T-helper 17 cell (primary cell): ENCODE measurements at regions not wholly inside any gene's neighbourhood (a gene's known extent, or its start where the extent isn't known, plus 50 kb on each side); places are given as distances from the start of the nearest gene placed in this dataset.
A peak's percentile ranks its signal among the peaks of the same experiment; 100 is the strongest.
"Not testable (repeated sequence)": the region's sequence is repeated elsewhere in the genome, so short reads cannot be mapped to it uniquely, and the experiment has no call there.

Source experiments
- ATAC-seq: fragments of 150-1000 bp; cut with Tn5 transposase; 2 replicates; pipeline ENCODE4 v1.10.0; 2021; ENCODE audit warnings: mild to moderate bottlenecking, moderate library complexity
- DNase-seq, 3 donors: peaks; one replicate each; pipeline versions ENCODE4 v3.0.0 to v3.0.0-alpha.2; 2020 to 2021
- H3K9me3 ChIP-seq: one replicate; pipeline ENCODE4 v1.7.0; 2013; ENCODE audit warnings: low read length, mild to moderate bottlenecking; ENCODE audit not compliant: control insufficient read depth, poor library complexity, severe bottlenecking
- H3K27ac Mint-ChIP-seq: one replicate; pipeline ENCODE4 v1.8.0; 2022; ENCODE audit warnings: mild to moderate bottlenecking, moderate library complexity, mixed read lengths
- H3K27me3 Mint-ChIP-seq: one replicate; pipeline ENCODE4 v1.8.0; 2022; ENCODE audit warnings: mixed read lengths
- H3K36me3 Mint-ChIP-seq: one replicate; pipeline ENCODE4 v1.8.0; 2022; ENCODE audit warnings: low read depth, mixed read lengths
- H3K4me1 Mint-ChIP-seq: one replicate; pipeline ENCODE4 v1.8.0; 2022; ENCODE audit warnings: mild to moderate bottlenecking, mixed read lengths
- H3K4me3 Mint-ChIP-seq: one replicate; pipeline ENCODE4 v1.8.0; 2022; ENCODE audit warnings: mild to moderate bottlenecking, moderate library complexity, mixed read lengths

DNA sequence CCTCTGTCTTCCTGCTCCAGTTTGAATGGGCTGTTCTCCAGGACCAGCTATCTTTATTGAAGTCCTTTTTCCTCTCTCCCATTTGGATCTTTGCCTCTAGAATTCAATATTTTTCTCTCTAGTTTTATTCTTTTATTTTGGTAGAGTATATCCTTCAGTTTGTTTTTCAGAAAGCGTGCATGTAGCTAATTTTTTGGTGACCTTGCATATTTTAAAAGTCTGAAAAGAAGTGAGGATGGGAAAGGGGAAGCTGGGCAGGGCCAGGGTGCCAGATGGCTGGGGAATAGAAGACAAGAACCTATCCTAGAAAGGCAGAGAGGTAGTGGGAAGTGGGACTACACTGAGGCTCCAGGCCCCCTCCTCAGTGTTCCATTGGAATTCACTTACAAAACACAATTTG is 95.0 kb upstream of the ZBED5 start:
- H3K4me1 Mint-ChIP-seq: no peaks in the 10 kb centered on the region

DNA sequence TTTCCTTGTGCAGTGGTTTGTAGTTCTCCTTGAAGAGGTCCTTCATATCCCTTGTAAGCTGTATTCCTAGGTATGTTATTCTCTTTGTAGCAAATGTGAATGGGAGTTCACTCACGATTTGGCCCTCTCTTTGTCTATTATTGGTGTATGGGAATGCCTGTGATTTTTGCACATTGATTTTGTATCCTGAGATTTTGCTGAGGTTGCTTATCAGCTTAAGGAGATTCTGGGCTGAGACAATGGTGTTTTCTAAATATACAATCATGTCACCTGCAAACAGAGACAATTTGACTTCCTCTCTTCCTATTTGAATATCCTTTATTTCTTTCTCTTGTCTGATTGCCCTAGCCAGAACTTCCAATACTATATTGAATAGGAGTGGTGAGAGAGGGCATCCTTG is 90.1 kb upstream of the ZBED5 start:
- H3K4me1 Mint-ChIP-seq, H3K9me3 ChIP-seq, H3K4me3 Mint-ChIP-seq, DNase-seq, H3K27ac Mint-ChIP-seq, ATAC-seq, H3K36me3 Mint-ChIP-seq: not testable (repeated sequence)
- peaks cover 30% of the 10 kb centered on the region for H3K27me3 Mint-ChIP-seq

More for the DNA sequence above, 95.0 kb upstream of the ZBED5 start:
- DNase-seq: no peak
- Mint-ChIP-seq H3K27me3 (peaks cover 51% of the 10 kb centered on the region), H3K27ac (no peak overlapping the region), H3K36me3 (peaks cover 4% of the 10 kb centered on the region), H3K4me3 (no peak overlapping the region)
- no peak for ATAC-seq
- no peaks in the 10 kb centered on the region for H3K9me3 ChIP-seq

DNA sequence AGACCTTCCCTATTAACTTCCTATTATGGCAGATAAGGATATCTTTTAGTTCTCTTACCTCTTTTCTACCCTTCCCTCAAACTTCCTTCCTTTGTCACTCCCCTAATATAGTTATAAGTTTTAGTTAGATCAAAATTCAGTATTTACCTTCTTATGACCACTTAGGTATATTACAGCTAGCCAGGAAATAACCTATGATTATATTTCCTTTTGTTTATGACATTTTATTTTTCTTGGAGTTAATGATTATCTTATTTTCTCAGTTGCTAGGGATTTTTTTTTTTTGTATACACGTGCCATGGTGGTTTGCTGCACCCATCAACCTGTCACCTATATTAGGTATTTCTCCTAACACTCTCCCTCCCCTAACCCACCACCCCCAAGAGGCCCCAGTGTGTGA is 88.2 kb upstream of the ZBED5 start:
- peaks cover 24% of the 10 kb centered on the region for H3K27me3 Mint-ChIP-seq
- H3K4me1 Mint-ChIP-seq: no peaks in the 10 kb centered on the region
- no peak overlapping the region for H3K4me3 Mint-ChIP-seq
- DNase-seq (no peak), ATAC-seq (no peak)
- H3K9me3 ChIP-seq: no peaks in the 10 kb centered on the region
- peaks cover 4% of the 10 kb centered on the region for H3K36me3 Mint-ChIP-seq
- H3K27ac Mint-ChIP-seq: no peak overlapping the region

DNA sequence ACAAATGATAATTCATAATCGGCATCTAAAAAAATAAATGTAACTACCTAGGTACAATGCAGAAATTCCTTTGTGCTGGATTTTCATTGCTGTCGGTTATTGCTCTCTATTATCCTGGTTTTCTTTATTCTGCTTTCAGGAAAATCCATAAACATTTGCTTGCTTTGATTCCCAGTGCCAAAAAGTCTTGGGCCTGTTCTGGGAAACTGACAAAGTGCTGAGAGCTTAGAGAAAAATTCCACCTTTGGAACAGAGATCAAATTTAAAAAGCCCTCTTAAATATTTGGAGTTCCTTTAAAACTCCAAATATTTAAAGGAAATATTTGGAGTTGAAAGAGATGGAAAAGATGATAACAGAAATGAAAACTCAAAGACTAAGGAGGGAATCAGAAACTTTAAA is 87.3 kb upstream of the ZBED5 start:
- peaks cover 4% of the 10 kb centered on the region for H3K36me3 Mint-ChIP-seq
- no peak overlapping the region for H3K27ac Mint-ChIP-seq
- H3K9me3 ChIP-seq: no peaks in the 10 kb centered on the region
- no peaks in the 10 kb centered on the region for H3K4me1 Mint-ChIP-seq
- H3K4me3 Mint-ChIP-seq: no peak overlapping the region
- DNase-seq (no peak), ATAC-seq (no peak)
- peaks cover 18% of the 10 kb centered on the region for H3K27me3 Mint-ChIP-seq

DNA sequence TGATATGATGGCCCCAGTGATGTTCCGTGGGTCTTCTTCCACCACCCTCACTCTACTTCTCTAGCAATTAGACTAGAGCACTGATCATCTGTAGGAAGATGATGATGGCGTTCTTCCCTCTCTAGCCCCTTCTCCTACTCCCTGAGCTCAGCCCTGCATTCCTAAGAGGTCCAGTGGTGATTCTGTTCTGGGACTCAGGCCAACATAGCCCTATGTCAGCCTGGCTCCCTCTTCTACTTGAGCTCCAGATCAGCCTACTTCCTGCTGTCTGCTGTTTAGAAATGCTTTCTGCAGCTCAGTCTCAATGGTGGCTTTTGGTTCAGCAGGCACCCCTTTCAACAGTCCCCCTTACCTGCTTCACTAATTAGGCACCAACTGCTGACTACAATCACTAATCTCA is 86.1 kb upstream of the ZBED5 start:
- DNase-seq: no peak
- no peak overlapping the region for H3K4me3 Mint-ChIP-seq
- peaks cover 3% of the 10 kb centered on the region for H3K36me3 Mint-ChIP-seq
- H3K4me1 Mint-ChIP-seq: no peaks in the 10 kb centered on the region
- ATAC-seq: no peak
- no peak overlapping the region for H3K27ac Mint-ChIP-seq
- peaks cover 19% of the 10 kb centered on the region for H3K27me3 Mint-ChIP-seq
- no peaks in the 10 kb centered on the region for H3K9me3 ChIP-seq

DNA sequence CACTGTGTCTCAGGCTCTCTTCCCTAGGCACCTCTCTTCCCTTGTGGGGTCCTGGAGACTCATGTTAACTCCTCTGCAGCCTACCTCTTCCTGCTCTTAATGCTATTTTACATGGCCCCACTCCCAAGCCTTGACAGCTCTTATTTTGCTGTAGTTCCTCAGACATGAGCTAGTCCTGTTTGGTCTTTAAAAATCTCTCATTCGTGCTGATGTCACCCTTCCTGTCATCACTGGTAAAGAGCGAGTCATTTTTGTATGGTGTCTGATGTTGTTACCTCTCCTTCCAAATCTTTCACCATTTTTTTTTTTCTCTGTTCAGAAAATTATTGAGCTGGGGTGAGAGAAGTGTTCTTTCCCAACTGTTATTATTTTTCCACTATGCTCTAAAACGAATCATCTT is 84.8 kb upstream of the ZBED5 start:
- ATAC-seq: no peak
- no peaks in the 10 kb centered on the region for H3K36me3 Mint-ChIP-seq
- no peaks in the 10 kb centered on the region for H3K9me3 ChIP-seq
- H3K4me1 Mint-ChIP-seq: no peaks in the 10 kb centered on the region
- H3K27ac Mint-ChIP-seq: no peak overlapping the region
- H3K4me3 Mint-ChIP-seq: no peak overlapping the region
- DNase-seq: no peak
- H3K27me3 Mint-ChIP-seq: peaks cover 7% of the 10 kb centered on the region

DNA sequence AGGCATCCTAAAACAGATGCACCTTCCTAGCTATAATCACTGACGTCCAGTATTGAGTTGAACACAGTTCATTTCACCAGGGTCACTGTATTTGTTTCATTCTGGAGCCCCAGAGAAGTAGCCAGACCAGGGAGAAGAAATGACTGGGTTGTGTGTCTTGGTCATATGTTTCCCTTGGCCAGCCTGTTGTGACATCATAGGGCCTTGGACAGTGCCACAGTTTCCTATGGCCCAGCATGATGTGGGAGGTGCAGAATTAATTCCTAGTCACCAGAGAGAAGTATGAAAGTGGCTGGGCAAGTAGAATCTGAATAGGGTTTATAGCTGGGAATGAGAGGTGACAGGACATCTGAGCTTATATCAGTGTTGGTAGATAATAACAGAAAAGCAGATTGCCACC is 84.0 kb upstream of the ZBED5 start:
- Mint-ChIP-seq H3K27me3 (peaks cover 7% of the 10 kb centered on the region), H3K27ac (no peak overlapping the region), H3K4me1 (no peaks in the 10 kb centered on the region), H3K36me3 (no peaks in the 10 kb centered on the region), H3K4me3 (no peak overlapping the region)
- DNase-seq (no peak), ATAC-seq (no peak)
- H3K9me3 ChIP-seq: no peaks in the 10 kb centered on the region

DNA sequence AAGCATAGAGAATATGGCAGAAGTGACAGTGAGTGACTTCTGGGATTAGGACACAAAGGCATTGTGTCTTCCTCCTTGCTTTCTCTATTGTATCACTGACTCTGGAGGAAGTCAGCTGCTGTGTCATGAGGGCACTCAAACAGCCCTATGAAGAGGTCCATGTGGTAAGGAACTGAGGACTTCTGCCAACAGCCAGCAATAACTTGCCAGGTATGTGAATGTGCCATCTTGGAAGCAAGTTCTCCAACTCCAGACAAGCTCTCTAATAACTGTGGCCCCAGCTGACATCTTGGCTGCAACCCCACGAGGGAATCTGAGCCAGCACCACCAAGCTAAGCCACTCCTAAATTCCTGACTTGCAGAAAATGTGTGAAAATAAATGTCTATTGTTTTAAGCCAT is 83.6 kb upstream of the ZBED5 start:
- no peak overlapping the region for H3K4me3 Mint-ChIP-seq
- H3K27me3 Mint-ChIP-seq: peaks cover 7% of the 10 kb centered on the region
- no peak for DNase-seq
- H3K4me1 Mint-ChIP-seq: no peaks in the 10 kb centered on the region
- H3K9me3 ChIP-seq: no peaks in the 10 kb centered on the region
- no peaks in the 10 kb centered on the region for H3K36me3 Mint-ChIP-seq
- no peak overlapping the region for H3K27ac Mint-ChIP-seq
- ATAC-seq: no peak

DNA sequence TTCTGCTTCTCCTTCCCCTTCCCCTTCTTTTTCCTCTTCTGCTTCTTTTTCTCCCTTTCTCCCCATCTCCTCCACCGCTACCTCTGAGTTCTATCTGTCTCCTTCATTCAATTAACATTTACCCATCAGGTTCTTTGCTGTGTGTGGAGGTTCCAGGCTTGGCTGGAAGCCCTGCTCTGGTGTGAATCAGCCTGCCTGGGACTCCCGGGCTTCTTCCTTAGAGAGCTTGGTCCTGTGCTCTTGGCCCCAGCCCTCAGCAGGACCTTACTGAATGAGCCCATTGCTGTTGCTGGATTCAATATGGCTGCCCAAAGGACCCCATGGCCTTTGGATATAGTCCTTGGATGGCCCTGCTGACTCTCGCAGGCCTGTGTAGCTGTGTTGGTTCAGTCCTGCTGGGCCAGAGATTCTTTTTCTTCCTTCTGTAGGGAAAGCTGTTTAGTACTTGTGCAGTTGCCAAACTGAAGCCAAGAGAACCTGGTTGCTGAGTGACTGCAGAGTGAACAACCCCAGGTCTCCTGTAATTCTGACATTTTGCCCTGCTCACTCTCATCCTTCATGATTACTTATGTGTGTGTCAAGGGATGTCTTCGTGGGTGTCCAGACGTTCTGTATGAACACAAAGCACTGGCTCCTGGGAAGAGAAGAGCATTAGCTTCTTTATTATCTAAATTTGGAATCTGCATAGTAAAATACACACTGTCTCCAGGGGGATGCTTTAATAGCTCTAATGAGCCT is 81.0 kb upstream of the ZBED5 start:
- H3K9me3 ChIP-seq: no peaks in the 10 kb centered on the region
- H3K4me1 Mint-ChIP-seq: peaks cover 7% of the 10 kb centered on the region
- no peak for ATAC-seq
- no peaks in the 10 kb centered on the region for H3K36me3 Mint-ChIP-seq
- H3K27me3 Mint-ChIP-seq: peaks cover 16% of the 10 kb centered on the region
- H3K4me3 Mint-ChIP-seq: no peak overlapping the region
- H3K27ac Mint-ChIP-seq: no peak overlapping the region
- no peak for DNase-seq

DNA sequence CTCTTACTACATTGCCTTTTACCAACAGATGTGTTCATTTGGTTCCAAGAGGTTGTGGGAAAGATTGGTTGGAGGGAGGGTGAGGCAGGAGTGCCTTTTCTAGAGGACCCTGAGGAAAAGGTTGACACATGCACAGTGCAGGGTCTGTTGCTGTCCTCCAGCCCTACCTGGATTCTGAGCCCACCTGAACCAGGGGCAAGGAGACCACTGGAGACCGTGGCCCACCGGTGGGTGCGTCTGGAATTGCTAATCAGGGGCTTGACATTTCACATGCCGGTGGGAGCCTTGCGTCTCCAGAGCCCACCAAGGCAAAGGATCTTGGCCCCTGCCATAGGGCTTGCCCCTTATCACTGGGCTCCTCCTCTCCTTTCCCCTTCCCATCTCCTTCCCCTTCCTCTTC is 80.4 kb upstream of the ZBED5 start:
- no peaks in the 10 kb centered on the region for H3K36me3 Mint-ChIP-seq
- H3K4me1 Mint-ChIP-seq: peaks cover 13% of the 10 kb centered on the region
- DNase-seq (no peak), ATAC-seq (no peak)
- H3K27me3 Mint-ChIP-seq: peaks cover 22% of the 10 kb centered on the region
- H3K27ac Mint-ChIP-seq: no peak overlapping the region
- no peak overlapping the region for H3K4me3 Mint-ChIP-seq
- no peaks in the 10 kb centered on the region for H3K9me3 ChIP-seq

DNA sequence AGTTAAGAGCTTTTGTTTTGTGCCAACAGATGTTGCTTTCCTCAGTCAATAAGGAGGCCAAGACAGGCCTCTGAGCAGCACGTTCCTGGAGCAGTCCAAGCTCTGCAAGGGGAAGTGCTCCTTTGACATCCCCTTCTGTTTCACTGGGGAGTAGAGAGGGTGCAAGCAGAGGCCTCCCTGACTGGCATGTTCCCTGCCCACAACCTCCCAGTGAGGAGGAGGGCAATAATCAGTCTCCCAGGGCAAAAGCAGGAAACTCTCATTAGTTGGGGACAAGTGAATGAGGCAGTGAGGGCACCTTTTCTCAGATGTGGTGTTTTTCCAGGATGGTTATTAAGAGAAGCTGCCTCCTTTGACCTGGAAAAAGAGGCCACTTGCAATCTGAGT is 79.5 kb upstream of the ZBED5 start:
- Mint-ChIP-seq H3K27ac (no peak overlapping the region), H3K4me3 (no peak overlapping the region), H3K4me1 (peaks cover 13% of the 10 kb centered on the region), H3K36me3 (no peaks in the 10 kb centered on the region), H3K27me3 (peaks cover 26% of the 10 kb centered on the region)
- no peaks in the 10 kb centered on the region for H3K9me3 ChIP-seq
- ATAC-seq: no peak
- no peak for DNase-seq

DNA sequence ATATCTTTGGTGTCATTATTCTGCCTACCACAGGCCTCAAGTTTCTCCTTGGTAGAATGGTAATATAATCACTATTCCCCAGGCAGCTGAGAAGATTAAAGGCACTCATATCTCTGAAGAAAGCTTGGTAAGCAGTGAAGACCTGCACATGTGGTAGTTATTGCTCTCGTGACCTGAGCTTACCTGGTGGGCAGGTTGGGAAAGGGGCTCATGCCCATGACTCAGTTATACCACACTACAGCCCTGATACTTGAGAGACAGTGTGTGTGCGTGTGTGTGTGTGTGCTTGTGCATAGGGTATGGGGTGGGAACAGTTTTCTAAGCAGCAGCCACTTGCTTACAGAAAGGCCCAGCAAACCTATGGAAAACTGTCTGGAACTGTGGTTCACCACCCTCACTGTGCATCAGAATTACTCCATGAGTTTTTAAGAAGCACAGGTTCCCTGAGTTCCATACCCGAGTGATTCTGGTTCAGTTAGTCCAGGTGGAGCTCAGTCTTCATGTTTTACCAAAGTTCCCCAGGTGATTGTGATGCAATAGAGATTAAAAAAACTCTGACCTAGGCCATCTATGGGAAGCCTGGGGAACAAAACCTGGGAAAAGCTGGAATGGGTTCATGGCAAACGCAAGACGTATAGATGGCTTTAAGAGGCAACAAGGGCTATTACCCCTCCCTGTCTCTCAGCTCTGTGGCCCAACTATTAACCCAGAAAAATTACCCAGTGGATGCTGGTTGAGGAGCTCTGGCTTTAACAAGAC is 79.0 kb upstream of the ZBED5 start:
- Mint-ChIP-seq H3K27me3 (peaks cover 27% of the 10 kb centered on the region), H3K4me3 (no peak overlapping the region), H3K4me1 (peaks cover 13% of the 10 kb centered on the region), H3K36me3 (no peaks in the 10 kb centered on the region), H3K27ac (no peak overlapping the region)
- no peaks in the 10 kb centered on the region for H3K9me3 ChIP-seq
- DNase-seq (no peak), ATAC-seq (no peak)

DNA sequence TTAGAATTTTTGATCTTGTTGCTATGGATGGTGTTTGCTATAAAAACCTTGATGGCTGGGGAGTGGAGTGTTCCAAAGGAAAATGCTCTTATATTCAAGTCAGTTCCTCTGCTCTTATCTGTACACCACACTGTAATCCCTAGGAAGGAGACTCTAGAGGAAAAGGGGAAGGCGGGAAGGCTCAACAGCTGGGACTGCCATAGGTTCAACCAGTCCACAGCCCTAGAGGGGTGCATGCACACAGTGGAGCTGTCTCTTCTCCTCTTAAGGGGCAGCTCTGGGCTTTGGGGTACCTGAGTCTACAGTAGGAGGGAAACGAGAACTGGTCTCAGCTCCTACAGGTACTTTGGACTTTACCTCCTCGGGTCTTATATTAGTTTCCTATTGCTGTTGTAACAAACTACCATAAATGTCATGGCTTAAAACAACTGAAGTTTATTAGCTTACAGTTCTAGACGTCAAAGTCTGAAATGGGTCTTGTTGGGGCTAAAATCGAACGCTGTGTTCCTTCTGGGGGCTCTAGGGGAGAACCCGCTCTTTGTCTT is 77.2 kb upstream of the ZBED5 start:
- H3K4me3 Mint-ChIP-seq: peak overlapping the region; percentile 72

More for the DNA sequence above, 77.2 kb upstream of the ZBED5 start:
- no peaks in the 10 kb centered on the region for H3K9me3 ChIP-seq
- Mint-ChIP-seq H3K4me1 (peaks cover 23% of the 10 kb centered on the region), H3K27ac (no peak overlapping the region), H3K27me3 (peaks cover 31% of the 10 kb centered on the region), H3K36me3 (no peaks in the 10 kb centered on the region)
- no peak for DNase-seq
- ATAC-seq: no peak
